ENCODE measurements at regions not wholly inside any gene's neighbourhood (a gene's known extent, or its start where the extent isn't known, plus 50 kb on each side); places are given as distances from the start of the nearest gene placed in this dataset.
"Not testable (repeated sequence)": the region's sequence is repeated elsewhere in the genome, so short reads cannot be mapped to it uniquely, and the experiment has no call there.

GRCh38 chr6:25122622-25123237 is 156.4 kb upstream of the CARMIL1 start:
- DNase-seq (ENCODE audit: low read depth, low spot score) = no peak

GRCh38 chr6:25124216-25124715 is 154.9 kb upstream of the CARMIL1 start:
- no peak for DNase-seq (ENCODE audit: low read depth, low spot score)

GRCh38 chr6:25125736-25126135 is 153.4 kb upstream of the CARMIL1 start:
- no peak for DNase-seq (ENCODE audit: low read depth, low spot score)

GRCh38 chr6:25127076-25127837 is 151.9 kb upstream of the CARMIL1 start:
- no peak for DNase-seq (ENCODE audit: low read depth, low spot score)

- DNase-seq (ENCODE audit: low read depth, low spot score) = no peak
Measured at GRCh38 chr6:25130518-25130917, 148.7 kb upstream of the CARMIL1 start.

GRCh38 chr6:25132934-25133333 is 146.2 kb upstream of the CARMIL1 start:
- no peak for DNase-seq (ENCODE audit: low read depth, low spot score)

GRCh38 chr6:25133568-25133967 is 145.6 kb upstream of the CARMIL1 start:
- no peak for DNase-seq (ENCODE audit: low read depth, low spot score)

- DNase-seq (ENCODE audit: low read depth, low spot score) = no peak
Measured at GRCh38 chr6:25136854-25137253, 142.3 kb upstream of the CARMIL1 start.

GRCh38 chr6:25137480-25137879 is 141.7 kb upstream of the CARMIL1 start:
- DNase-seq (ENCODE audit: low read depth, low spot score) = no peak

- DNase-seq (ENCODE audit: low read depth, low spot score) = no peak
Measured at GRCh38 chr6:25137916-25138232, 141.3 kb upstream of the CARMIL1 start.

- no peak for DNase-seq (ENCODE audit: low read depth, low spot score)
Measured at GRCh38 chr6:25138233-25138933, 140.8 kb upstream of the CARMIL1 start.

- no peak for DNase-seq (ENCODE audit: low read depth, low spot score)
Measured at GRCh38 chr6:25138934-25139415, 140.2 kb upstream of the CARMIL1 start.

GRCh38 chr6:25139608-25140007 is 139.6 kb upstream of the CARMIL1 start:
- not testable (repeated sequence) for DNase-seq (ENCODE audit: low read depth, low spot score)

GRCh38 chr6:25142506-25142905 is 136.7 kb upstream of the CARMIL1 start:
- DNase-seq (ENCODE audit: low read depth, low spot score) = no peak

- no peak for DNase-seq (ENCODE audit: low read depth, low spot score)
Measured at GRCh38 chr6:25144919-25145318, 134.3 kb upstream of the CARMIL1 start.

- no peak for DNase-seq (ENCODE audit: low read depth, low spot score)
Measured at GRCh38 chr6:25147223-25147622, 132.0 kb upstream of the CARMIL1 start.

- no peak for DNase-seq (ENCODE audit: low read depth, low spot score)
Measured at GRCh38 chr6:25150031-25150430, 129.1 kb upstream of the CARMIL1 start.

GRCh38 chr6:25150863-25151262 is 128.3 kb upstream of the CARMIL1 start:
- no peak for DNase-seq (ENCODE audit: low read depth, low spot score)

- DNase-seq (ENCODE audit: low read depth, low spot score) = no peak
Measured at GRCh38 chr6:25153079-25153478, 126.1 kb upstream of the CARMIL1 start.

- DNase-seq (ENCODE audit: low read depth, low spot score) = no peak
Measured at GRCh38 chr6:25154034-25154596, 125.1 kb upstream of the CARMIL1 start.

- DNase-seq (ENCODE audit: low read depth, low spot score) = no peak
Measured at GRCh38 chr6:25155211-25155610, 124.0 kb upstream of the CARMIL1 start.

- no peak for DNase-seq (ENCODE audit: low read depth, low spot score)
Measured at GRCh38 chr6:25156123-25156522, 123.1 kb upstream of the CARMIL1 start.
